GM19035 (cell line): ENCODE measurements at regions not wholly inside any gene's neighbourhood (a gene's known extent, or its start where the extent isn't known, plus 50 kb on each side); places are given as distances from the start of the nearest gene placed in this dataset.
"Not testable (repeated sequence)": the region's sequence is repeated elsewhere in the genome, so short reads cannot be mapped to it uniquely, and the experiment has no call there.

Source experiments
- ATAC-seq: cut with Tn5 transposase; IDR thresholded peaks from one replicate; pipeline ENCODE4 v1.9.1; 2021; ENCODE audit not compliant: unreplicated experiment

GRCh38 chr5:40233268-40233667 is 446.4 kb upstream of the PTGER4 start:
- no peak for ATAC-seq

- no peak for ATAC-seq
Measured at GRCh38 chr5:40227931-40228330, 451.8 kb upstream of the PTGER4 start.

GRCh38 chr5:40227366-40227765 is 452.3 kb upstream of the PTGER4 start:
- no peak for ATAC-seq

- no peak for ATAC-seq
Measured at GRCh38 chr5:40226906-40227305, 452.8 kb upstream of the PTGER4 start.

- not testable (repeated sequence) for ATAC-seq
Measured at GRCh38 chr5:40225147-40225546, 454.6 kb upstream of the PTGER4 start.

GRCh38 chr5:40224421-40224820 is 455.3 kb upstream of the PTGER4 start:
- peak; percentile 17 for ATAC-seq

GRCh38 chr5:40223884-40224402 is 455.8 kb upstream of the PTGER4 start:
- peak; percentile 59 for ATAC-seq

GRCh38 chr5:40221796-40222195 is 457.9 kb upstream of the PTGER4 start:
- ATAC-seq, result no peak

GRCh38 chr5:40221255-40221654 is 458.5 kb upstream of the PTGER4 start:
- ATAC-seq, result no peak

GRCh38 chr5:40220260-40220659 is 459.5 kb upstream of the PTGER4 start:
- ATAC-seq, result no peak

GRCh38 chr5:40217553-40217952 is 462.2 kb upstream of the PTGER4 start:
- no peak for ATAC-seq

GRCh38 chr5:40210694-40211093 is 469.0 kb upstream of the PTGER4 start:
- no peak for ATAC-seq

GRCh38 chr5:40206030-40206429 is 473.7 kb upstream of the PTGER4 start:
- no peak for ATAC-seq

GRCh38 chr5:40204144-40204543 is 475.6 kb upstream of the PTGER4 start:
- no peak for ATAC-seq

- ATAC-seq, result no peak
Measured at GRCh38 chr5:40202814-40203440, 476.8 kb upstream of the PTGER4 start.

GRCh38 chr5:40198736-40199135 is 481.0 kb upstream of the PTGER4 start:
- no peak for ATAC-seq

GRCh38 chr5:40195574-40195973 is 484.1 kb upstream of the PTGER4 start:
- ATAC-seq, result not testable (repeated sequence)

- no peak for ATAC-seq
Measured at GRCh38 chr5:40191150-40191549, 488.6 kb upstream of the PTGER4 start.

GRCh38 chr5:40172721-40173120 is 507.0 kb upstream of the PTGER4 start:
- no peak for ATAC-seq

- no peak for ATAC-seq
Measured at GRCh38 chr5:40171971-40172370, 507.7 kb upstream of the PTGER4 start.

GRCh38 chr5:40167283-40167682 is 512.4 kb upstream of the PTGER4 start:
- ATAC-seq, result no peak

GRCh38 chr5:40166802-40167201 is 512.9 kb upstream of the PTGER4 start:
- ATAC-seq, result no peak
